Natural killer cell (primary cell): ENCODE measurements at regions not wholly inside any gene's neighbourhood (a gene's known extent, or its start where the extent isn't known, plus 50 kb on each side); places are given as distances from the start of the nearest gene placed in this dataset.
"Not testable (repeated sequence)": the region's sequence is repeated elsewhere in the genome, so short reads cannot be mapped to it uniquely, and the experiment has no call there.

ENCODE experiments used
- ATAC-seq, 3 donors: fragments of 150-1000 bp in 2 of 3; fragments of 200-7000 bp in 1 of 3; cut with Tn5 transposase; 1 replicate in 1 of 3; 2 replicates in 2 of 3; pipeline ENCODE4 v1.10.0; 2021; ENCODE audit warnings: mild to moderate bottlenecking in 2 of 3, moderate library complexity in 2 of 3
- DNase-seq, 2 donors: peaks; one replicate each; pipeline versions ENCODE4 v3.0.0 to v3.0.0-alpha.2; 2013 to 2021; ENCODE audit warnings: mixed read lengths in 1 of 2
- H3K27ac ChIP-seq: one replicate; pipeline ENCODE4 v1.5.1; 2013; ENCODE audit warnings: mild to moderate bottlenecking, low read length
- H3K27me3 ChIP-seq: one replicate; pipeline ENCODE4 v1.6.1; 2013; ENCODE audit warnings: low read length; ENCODE audit not compliant: control insufficient read depth, insufficient read depth
- H3K36me3 ChIP-seq: one replicate; pipeline ENCODE4 v1.6.1; 2013; ENCODE audit warnings: low read length; ENCODE audit not compliant: control insufficient read depth, insufficient read depth
- H3K4me1 ChIP-seq: one replicate; pipeline ENCODE4 v1.6.1; 2013; ENCODE audit warnings: low read length; ENCODE audit not compliant: control insufficient read depth, insufficient read depth
- H3K4me3 ChIP-seq: one replicate; pipeline ENCODE4 v1.5.1; 2013; ENCODE audit warnings: low read length
- H3K9me3 ChIP-seq: one replicate; pipeline ENCODE4 v1.6.1; 2013; ENCODE audit warnings: low read length; ENCODE audit not compliant: control insufficient read depth, insufficient read depth
- H3K27ac Mint-ChIP-seq, 2 donors: one replicate each; pipeline ENCODE4 v1.8.0; 2022; ENCODE audit warnings: mild to moderate bottlenecking in 2 of 2, mixed read lengths in 2 of 2, moderate library complexity in 1 of 2
- H3K27me3 Mint-ChIP-seq, 2 donors: one replicate each; pipeline ENCODE4 v1.8.0; 2022; ENCODE audit warnings: low read depth in 2 of 2, mixed read lengths in 2 of 2
- H3K36me3 Mint-ChIP-seq: one replicate; pipeline ENCODE4 v1.8.0; 2022; ENCODE audit warnings: mixed read lengths
- H3K4me1 Mint-ChIP-seq, 2 donors: one replicate each; pipeline ENCODE4 v1.8.0; 2022; ENCODE audit warnings: mixed read lengths in 2 of 2
- H3K4me3 Mint-ChIP-seq: one replicate; pipeline ENCODE4 v1.8.0; 2022; ENCODE audit warnings: mild to moderate bottlenecking, moderate library complexity, mixed read lengths
- H3K9me3 Mint-ChIP-seq, 2 donors: one replicate each; pipeline ENCODE4 v1.8.0; 2022; ENCODE audit warnings: mixed read lengths in 2 of 2
- CTCF ChIP-seq: fragments of 200-600 bp; IDR thresholded peaks from one replicate; pipeline ENCODE4 v1.8.0; 2022; ENCODE audit warnings: antibody characterized with exemption
- WGBS: methylation state at CpG from one replicate; pipeline ENCODE4 v1.1.7; 2013; ENCODE audit warnings: missing lambda C conversion rate; ENCODE audit not compliant: insufficient coverage; 5-methylcytosine and 5-hydroxymethylcytosine counted together
- intact Hi-C: fragments of 100-400 bp; cut with micrococcal nuclease; formaldehyde crosslinking; loops from one replicate; pipeline ENCODE4 v1.14.2; 2022

DNA sequence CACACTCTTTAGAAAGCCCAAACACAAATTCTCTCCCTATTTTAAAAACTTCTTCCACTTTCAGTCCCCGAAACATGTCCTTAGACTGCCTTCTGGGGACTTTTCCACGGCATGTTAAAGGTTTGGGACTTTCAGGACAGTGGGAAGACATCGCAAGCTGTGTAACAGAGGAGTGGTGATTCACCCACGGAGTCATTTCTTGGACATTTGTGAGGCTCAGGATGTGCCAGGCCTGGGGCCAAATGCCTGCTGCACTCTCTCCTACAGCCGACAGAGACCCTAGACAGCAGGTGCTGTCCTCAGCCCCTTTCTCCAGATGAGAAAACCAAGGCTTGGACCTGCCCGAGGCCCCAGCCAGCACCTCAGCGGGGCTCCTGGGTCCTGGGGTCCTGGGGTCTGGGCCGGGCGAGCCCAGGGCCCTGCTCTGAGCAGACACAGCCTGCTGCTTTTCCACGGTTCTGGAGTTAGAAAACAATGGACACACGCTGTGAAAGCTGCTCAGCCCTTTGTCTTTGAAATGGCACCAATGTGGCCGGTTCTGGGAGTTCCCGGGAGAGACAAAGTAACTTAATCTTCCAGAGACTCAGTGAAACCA, 370.2 kb upstream of the SFSWAP start:
- Mint-ChIP-seq H3K27me3 (peaks cover 0 to 3% of the 10 kb centered on the region in 2 donors), H3K27ac (no peak overlapping the region), H3K9me3 (no peaks in the 10 kb centered on the region), H3K4me1 (no peaks in the 10 kb centered on the region), H3K4me3 (no peak overlapping the region), H3K36me3 (no peaks in the 10 kb centered on the region)
- intact Hi-C loops = no loop called here
- Histone ChIP-seq H3K27ac (no peak overlapping the region), H3K36me3 (no peaks in the 10 kb centered on the region), H3K27me3 (no peaks in the 10 kb centered on the region), H3K4me1 (no peaks in the 10 kb centered on the region), H3K4me3 (no peak overlapping the region), H3K9me3 (no peaks in the 10 kb centered on the region)
- no peak for DNase-seq
- 87% methylated on average over 13 of the region's 13 CpGs for WGBS
- ATAC-seq = no peak
- TF ChIP-seq CTCF = no peak

GRCh38 chr12:131341608-131342007, 369.3 kb upstream of the SFSWAP start:
- H3K27me3 Mint-ChIP-seq, H3K36me3 ChIP-seq, ATAC-seq, H3K27ac ChIP-seq, H3K36me3 Mint-ChIP-seq, H3K27ac Mint-ChIP-seq, intact Hi-C loops, H3K4me3 Mint-ChIP-seq, H3K4me1 ChIP-seq, H3K4me3 ChIP-seq, H3K9me3 ChIP-seq, H3K4me1 Mint-ChIP-seq, H3K27me3 ChIP-seq, DNase-seq, H3K9me3 Mint-ChIP-seq: not testable (repeated sequence)
- WGBS = 75% methylated on average over 6 of the region's 6 CpGs

GRCh38 chr12:131343436-131343835, 367.5 kb upstream of the SFSWAP start:
- H3K9me3 Mint-ChIP-seq, H3K4me3 Mint-ChIP-seq: not testable (repeated sequence)

GRCh38 chr12:131344715-131345520, 366.0 kb upstream of the SFSWAP start:
- ATAC-seq, H3K4me1 Mint-ChIP-seq, H3K27ac ChIP-seq, H3K9me3 ChIP-seq, H3K27ac Mint-ChIP-seq, H3K27me3 Mint-ChIP-seq, intact Hi-C loops, H3K36me3 ChIP-seq, H3K4me1 ChIP-seq, H3K27me3 ChIP-seq, DNase-seq, H3K36me3 Mint-ChIP-seq, H3K9me3 Mint-ChIP-seq, H3K4me3 ChIP-seq, H3K4me3 Mint-ChIP-seq: not testable (repeated sequence)
- WGBS = 76% methylated on average over 12 of the region's 22 CpGs

More at GRCh38 chr12:131343436-131343835, 367.5 kb upstream of the SFSWAP start:
- H3K4me1 Mint-ChIP-seq, intact Hi-C loops, H3K36me3 Mint-ChIP-seq, ATAC-seq, DNase-seq, H3K27ac Mint-ChIP-seq, H3K9me3 ChIP-seq, H3K36me3 ChIP-seq, H3K27me3 Mint-ChIP-seq, H3K4me1 ChIP-seq, H3K4me3 ChIP-seq, H3K27me3 ChIP-seq, H3K27ac ChIP-seq: not testable (repeated sequence)
- 82% methylated on average over 3 of the region's 3 CpGs for WGBS
